Mesenchymal stem cell (in vitro differentiated cells and primary cell): ENCODE measurements at regions not wholly inside any gene's neighbourhood (a gene's known extent, or its start where the extent isn't known, plus 50 kb on each side); places are given as distances from the start of the nearest gene placed in this dataset.
"Not testable (repeated sequence)": the region's sequence is repeated elsewhere in the genome, so short reads cannot be mapped to it uniquely, and the experiment has no call there.

Experiments used
- DNase-seq: peaks from one replicate; pipeline ENCODE4 v3.0.0-alpha.2; 2013
- H2AFZ ChIP-seq: one replicate; pipeline ENCODE4 v1.6.1; 2013; ENCODE audit warnings: low read depth, mild to moderate bottlenecking, control low read depth, inconsistent platforms, low read length, moderate library complexity
- H2AK5ac ChIP-seq: 2 replicates; pipeline ENCODE4 v1.6.1; 2013; ENCODE audit warnings: low read length, moderate library complexity, mild to moderate bottlenecking, inconsistent platforms; ENCODE audit not compliant: severe bottlenecking
- H2BK120ac ChIP-seq: one replicate; pipeline ENCODE4 v1.6.1; 2013; ENCODE audit warnings: low read depth, mild to moderate bottlenecking, inconsistent platforms, low read length, moderate library complexity
- H2BK12ac ChIP-seq, 2 experiments: one replicate each; pipeline ENCODE4 v1.6.1; 2013; ENCODE audit warnings: inconsistent platforms in 2 of 2, low read length in 2 of 2, mild to moderate bottlenecking in 2 of 2, moderate library complexity in 2 of 2, control low read depth in 1 of 2
- H2BK15ac ChIP-seq: one replicate; pipeline ENCODE4 v1.6.1; 2013; ENCODE audit warnings: mild to moderate bottlenecking, low read depth, inconsistent platforms; ENCODE audit not compliant: poor library complexity, severe bottlenecking
- H2BK5ac ChIP-seq: 2 replicates; pipeline ENCODE4 v1.6.1; 2013; ENCODE audit warnings: low read depth, mild to moderate bottlenecking, low read length, control low read depth, inconsistent platforms; ENCODE audit not compliant: poor library complexity, severe bottlenecking
- H3K14ac ChIP-seq, 2 experiments: one replicate each; pipeline ENCODE4 v1.6.1; 2013; ENCODE audit warnings: inconsistent platforms in 2 of 2, low read length in 2 of 2, control low read depth in 1 of 2, mild to moderate bottlenecking in 1 of 2, moderate library complexity in 1 of 2
- H3K18ac ChIP-seq, 2 experiments: one replicate each; pipeline ENCODE4 v1.6.1; 2013; ENCODE audit warnings: inconsistent platforms in 2 of 2, low read length in 2 of 2, control low read depth in 1 of 2, low read depth in 1 of 2, mild to moderate bottlenecking in 1 of 2
- H3K23ac ChIP-seq, 2 experiments: one replicate each; pipeline ENCODE4 v1.6.1; 2013; ENCODE audit warnings: inconsistent platforms in 2 of 2, low read length in 2 of 2, mild to moderate bottlenecking in 2 of 2, moderate library complexity in 2 of 2, control low read depth in 1 of 2
- H3K27ac ChIP-seq: 2 replicates; pipeline ENCODE4 v1.5.1; 2013; ENCODE audit warnings: mild to moderate bottlenecking, moderate library complexity, low read length, control low read depth, inconsistent platforms; ENCODE audit not compliant: poor library complexity, severe bottlenecking
- H3K27me3 ChIP-seq, 2 experiments: 2 replicates each; pipeline versions ENCODE4 v1.6.1 to v1.7.0; 2013; ENCODE audit warnings: low read length in 2 of 2, mild to moderate bottlenecking in 2 of 2, moderate library complexity in 2 of 2, control low read depth in 1 of 2, inconsistent platforms in 1 of 2; ENCODE audit not compliant: control insufficient read depth in 1 of 2, insufficient read depth in 1 of 2
- H3K36me3 ChIP-seq, 2 experiments: 2 replicates each; pipeline versions ENCODE4 v1.6.1 to v1.7.0; 2013; ENCODE audit warnings: low read length in 2 of 2, control low read depth in 1 of 2, inconsistent platforms in 1 of 2, low read depth in 1 of 2, mild to moderate bottlenecking in 1 of 2; ENCODE audit not compliant: insufficient read depth in 2 of 2, control insufficient read depth in 1 of 2
- H3K4ac ChIP-seq, 2 experiments: one replicate each; pipeline ENCODE4 v1.6.1; 2013; ENCODE audit warnings: inconsistent platforms in 2 of 2, low read length in 2 of 2, mild to moderate bottlenecking in 2 of 2, moderate library complexity in 2 of 2, control low read depth in 1 of 2, low read depth in 1 of 2
- H3K4me1 ChIP-seq: 2 replicates; pipeline ENCODE4 v1.6.1; 2013; ENCODE audit warnings: low read depth, low read length, control low read depth; ENCODE audit not compliant: control insufficient read depth, insufficient read depth
- H3K4me2 ChIP-seq: 2 replicates; pipeline ENCODE4 v1.6.1; 2013; ENCODE audit warnings: low read length, mild to moderate bottlenecking, inconsistent platforms; ENCODE audit not compliant: poor library complexity, severe bottlenecking
- H3K4me3 ChIP-seq, 2 experiments: 2 replicates each; pipeline versions ENCODE4 v1.5.1 to v1.7.0; 2013; ENCODE audit warnings: low read length in 2 of 2, mild to moderate bottlenecking in 2 of 2, control low read depth in 1 of 2, low read depth in 1 of 2; ENCODE audit not compliant: insufficient read depth in 1 of 2
- H3K79me1 ChIP-seq: replicated peaks from 2 replicates; pipeline ENCODE4 v1.6.1; 2013; ENCODE audit warnings: mild to moderate bottlenecking, control low read depth, low read length, inconsistent platforms; ENCODE audit not compliant: poor library complexity, severe bottlenecking
- H3K9ac ChIP-seq: 2 replicates; pipeline ENCODE4 v1.7.0; 2013; ENCODE audit warnings: mild to moderate bottlenecking, low read length, moderate library complexity
- H3K9me3 ChIP-seq: 2 replicates; pipeline ENCODE4 v1.7.0; 2013; ENCODE audit warnings: mild to moderate bottlenecking, low read length; ENCODE audit not compliant: control insufficient read depth
- H4K8ac ChIP-seq: one replicate; pipeline ENCODE4 v1.6.1; 2013; ENCODE audit warnings: inconsistent platforms, mild to moderate bottlenecking, low read length, moderate library complexity
- H4K91ac ChIP-seq: one replicate; pipeline ENCODE4 v1.6.1; 2013; ENCODE audit warnings: mild to moderate bottlenecking, low read length, inconsistent platforms
- WGBS: methylation state at CpG from one replicate; pipeline ENCODE4 v1.1.7; 2013; ENCODE audit warnings: mixed read lengths; 5-methylcytosine and 5-hydroxymethylcytosine counted together

DNA sequence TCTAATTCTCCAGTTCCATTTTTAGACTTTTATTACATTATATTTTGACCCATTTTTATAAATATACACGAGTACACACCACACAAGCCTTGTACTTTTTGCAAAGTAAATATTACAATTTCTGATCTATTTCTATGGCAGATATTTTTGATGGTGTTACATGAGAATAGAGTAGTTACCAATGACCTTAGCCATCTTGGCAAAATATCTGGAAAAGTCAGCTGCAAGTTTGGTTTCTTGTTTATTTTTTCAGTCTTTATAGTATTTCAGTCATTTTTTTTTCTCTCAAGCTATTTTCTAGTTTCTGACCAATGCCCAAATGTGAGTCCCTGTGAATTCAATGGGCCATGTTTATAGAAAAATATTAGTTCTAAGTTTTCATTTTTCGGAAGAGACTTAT is 64.0 kb upstream of the TMC1 start:
- 40% methylated on average over 1 of the region's 2 CpGs for WGBS
- no peak overlapping the region for H2AFZ ChIP-seq
- no peak overlapping the region for H3K18ac ChIP-seq

DNA sequence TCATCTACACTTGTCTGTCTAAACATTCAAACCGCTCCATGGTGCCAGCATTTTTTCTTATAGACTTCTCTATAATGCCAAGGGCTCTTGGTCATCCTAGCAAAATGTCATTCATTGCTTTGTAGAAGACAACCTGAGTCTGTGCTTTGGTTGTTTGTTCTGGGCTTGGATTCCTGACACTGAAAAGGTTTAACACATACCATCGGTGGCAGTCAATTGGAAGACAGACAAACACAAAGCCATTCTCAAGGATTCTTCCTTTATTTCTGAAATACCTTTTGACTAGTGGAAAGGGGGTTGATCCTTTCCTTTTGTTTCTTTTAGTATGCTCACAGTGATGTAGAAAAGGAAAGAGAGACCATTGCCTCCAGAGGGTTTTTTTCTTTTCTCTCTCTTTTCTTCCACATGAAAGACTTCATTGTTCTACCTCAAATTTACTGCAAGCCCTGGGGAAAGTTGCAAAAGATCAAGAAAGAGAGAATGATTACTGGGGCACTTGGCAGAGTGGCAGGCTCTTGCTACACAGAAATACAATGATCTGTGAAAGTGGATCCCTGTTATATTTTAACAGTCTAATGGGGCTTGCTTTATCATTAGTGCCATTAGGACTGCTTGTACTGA is 66.4 kb upstream of the TMC1 start:
- Histone ChIP-seq H3K18ac (no peak overlapping the region), H2AFZ (no peak overlapping the region), H3K27me3 (no peaks in the 10 kb centered on the region), H2AK5ac (no peak overlapping the region), H3K9ac (no peak overlapping the region), H3K36me3 (no peaks in the 10 kb centered on the region), H3K4me1 (peaks cover 2% of the 10 kb centered on the region), H3K4ac (no peak overlapping the region), H2BK15ac (no peak overlapping the region), H3K27ac (no peak overlapping the region), H2BK12ac (no peak overlapping the region), H3K9me3 (no peaks in the 10 kb centered on the region), H2BK5ac (no peak overlapping the region), H3K4me3 (no peak overlapping the region), H3K79me1 (no peaks in the 10 kb centered on the region), H2BK120ac (no peak overlapping the region), H3K23ac (no peak overlapping the region), H4K91ac (no peak overlapping the region), H3K14ac (no peak overlapping the region), H3K4me2 (no peak overlapping the region), H4K8ac (no peak overlapping the region)
- 100% methylated on average over 1 of the region's 2 CpGs for WGBS
- DNase-seq, result no peak

More for the DNA sequence above, 64.0 kb upstream of the TMC1 start:
- Histone ChIP-seq H3K14ac (no peak overlapping the region), H2BK12ac (no peak overlapping the region), H2BK120ac (no peak overlapping the region), H4K91ac (no peak overlapping the region), H3K4me1 (peaks cover 6% of the 10 kb centered on the region), H3K9ac (no peak overlapping the region), H3K27ac (no peak overlapping the region), H3K36me3 (no peaks in the 10 kb centered on the region), H2BK5ac (no peak overlapping the region), H2AK5ac (no peak overlapping the region), H3K4ac (no peak overlapping the region), H3K4me3 (no peak overlapping the region), H3K23ac (no peak overlapping the region), H3K27me3 (no peaks in the 10 kb centered on the region), H3K4me2 (no peak overlapping the region), H3K79me1 (no peaks in the 10 kb centered on the region), H2BK15ac (no peak overlapping the region), H4K8ac (no peak overlapping the region), H3K9me3 (no peaks in the 10 kb centered on the region)
- no peak for DNase-seq

DNA sequence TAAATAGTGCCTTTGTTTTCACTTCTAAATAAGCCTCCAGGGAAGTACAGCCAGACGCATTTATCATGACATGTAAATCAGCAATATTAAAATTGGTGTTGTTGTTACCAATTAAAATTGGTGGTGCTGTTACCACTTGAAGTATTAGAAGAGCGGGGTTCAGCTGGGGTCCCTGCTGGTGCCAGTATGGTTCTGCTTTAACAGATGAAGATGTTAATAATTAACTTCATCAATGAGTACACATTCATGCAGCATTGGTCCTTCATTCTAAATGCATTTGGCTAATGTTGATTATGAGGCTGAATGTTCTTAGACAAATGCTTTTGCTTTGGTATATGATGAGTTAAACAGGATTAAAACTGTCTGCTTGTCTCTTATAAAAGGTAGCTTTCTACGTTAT is 67.6 kb upstream of the TMC1 start:
- no peak overlapping the region for H2AK5ac ChIP-seq
- H3K4me3 ChIP-seq, result no peak overlapping the region
- no peaks in the 10 kb centered on the region for H3K79me1 ChIP-seq
- H3K36me3 ChIP-seq, result no peaks in the 10 kb centered on the region
- 100% methylated on average over 2 of the region's 3 CpGs for WGBS
- DNase-seq, result no peak
- no peak overlapping the region for H2BK15ac ChIP-seq
- H2BK5ac ChIP-seq, result no peak overlapping the region
- no peak overlapping the region for H3K14ac ChIP-seq
- no peak overlapping the region for H2AFZ ChIP-seq
- H3K18ac ChIP-seq, result no peak overlapping the region
- no peak overlapping the region for H4K91ac ChIP-seq
- no peak overlapping the region for H3K27ac ChIP-seq
- H3K4me2 ChIP-seq, result no peak overlapping the region
- H3K9me3 ChIP-seq, result no peaks in the 10 kb centered on the region
- H3K27me3 ChIP-seq, result no peaks in the 10 kb centered on the region
- no peak overlapping the region for H2BK12ac ChIP-seq
- H3K4ac ChIP-seq, result no peak overlapping the region
- no peak overlapping the region for H2BK120ac ChIP-seq
- H3K9ac ChIP-seq, result no peak overlapping the region
- no peak overlapping the region for H4K8ac ChIP-seq
- no peaks in the 10 kb centered on the region for H3K4me1 ChIP-seq
- no peak overlapping the region for H3K23ac ChIP-seq

DNA sequence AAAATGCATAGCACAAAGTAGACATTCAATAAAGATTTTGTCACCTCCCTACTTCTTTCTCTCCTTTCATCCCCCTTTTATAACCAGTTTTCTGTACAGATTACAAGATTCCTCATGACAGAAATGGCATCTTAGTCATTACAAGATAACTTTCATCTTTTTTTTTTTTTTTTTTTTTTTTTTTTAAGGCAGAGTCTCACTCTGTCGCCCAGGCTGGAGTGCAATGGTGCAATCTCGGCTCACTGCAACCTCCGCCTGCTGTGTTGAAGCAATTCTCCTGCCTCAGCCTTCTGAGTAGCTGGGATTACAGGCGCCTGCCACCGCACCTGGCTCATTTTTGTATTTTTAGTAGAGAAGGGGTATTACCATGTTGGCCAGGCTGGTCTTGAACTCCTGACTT is 75.2 kb upstream of the TMC1 start:
- not testable (repeated sequence) for H3K79me1 ChIP-seq, H2AFZ ChIP-seq, H2BK12ac ChIP-seq, H3K23ac ChIP-seq, H3K4me3 ChIP-seq, H3K14ac ChIP-seq, H3K36me3 ChIP-seq, H3K18ac ChIP-seq, H3K4me2 ChIP-seq, H3K9ac ChIP-seq, H4K91ac ChIP-seq, H3K4me1 ChIP-seq, H2BK5ac ChIP-seq, H3K4ac ChIP-seq, H2BK120ac ChIP-seq, H4K8ac ChIP-seq, DNase-seq, H3K9me3 ChIP-seq, H2AK5ac ChIP-seq, H3K27ac ChIP-seq, H3K27me3 ChIP-seq, H2BK15ac ChIP-seq
- 89% methylated on average over 3 of the region's 5 CpGs for WGBS
